GM18502 (cell line): ENCODE measurements at regions not wholly inside any gene's neighbourhood (a gene's known extent, or its start where the extent isn't known, plus 50 kb on each side); places are given as distances from the start of the nearest gene placed in this dataset.
"Not testable (repeated sequence)": the region's sequence is repeated elsewhere in the genome, so short reads cannot be mapped to it uniquely, and the experiment has no call there.

Experiments
- ATAC-seq: cut with Tn5 transposase; IDR thresholded peaks from one replicate; pipeline ENCODE4 v1.9.1; 2021; ENCODE audit warnings: mild to moderate bottlenecking; ENCODE audit not compliant: unreplicated experiment, poor library complexity

DNA sequence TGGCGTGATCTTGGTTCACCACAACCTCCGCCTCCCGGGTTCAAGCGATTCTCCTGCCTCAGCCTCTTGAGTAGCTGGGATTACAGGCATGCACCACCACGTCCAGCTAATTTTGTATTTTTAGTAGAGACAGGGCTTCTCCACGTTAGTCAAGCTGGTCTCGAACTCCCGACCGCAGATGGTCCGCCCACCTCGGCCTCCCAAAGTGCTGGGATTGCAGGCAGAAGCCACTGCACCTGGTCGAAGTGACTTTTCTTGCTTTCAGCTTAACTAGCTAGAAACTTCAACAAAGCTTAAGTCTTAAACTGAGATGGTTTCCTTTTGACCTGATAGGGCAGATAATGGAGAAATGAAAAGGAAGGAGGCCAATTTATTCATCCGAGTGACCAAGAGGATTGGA is 130.5 kb downstream of the FAM161A start:
- ATAC-seq: not testable (repeated sequence)

DNA sequence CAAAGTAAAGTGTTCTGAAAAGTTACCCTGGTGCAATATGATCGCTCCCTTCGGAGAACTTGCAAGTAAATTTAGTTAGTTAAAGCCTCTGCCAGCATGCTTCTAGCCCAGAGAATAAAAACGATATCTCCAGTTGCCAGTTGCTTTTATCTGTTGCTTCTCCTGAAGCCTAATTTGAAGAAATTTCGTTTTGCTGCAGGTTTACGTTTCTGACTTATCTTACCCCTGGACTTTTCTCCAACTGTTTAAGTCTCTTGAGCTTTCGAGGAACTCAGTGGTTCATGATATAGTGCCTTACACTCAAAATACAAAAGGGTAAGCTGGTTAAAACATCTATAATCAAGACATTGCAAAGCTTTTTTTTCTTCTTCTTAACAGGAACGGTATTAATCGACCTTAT is 131.1 kb downstream of the FAM161A start:
- no peak for ATAC-seq

DNA sequence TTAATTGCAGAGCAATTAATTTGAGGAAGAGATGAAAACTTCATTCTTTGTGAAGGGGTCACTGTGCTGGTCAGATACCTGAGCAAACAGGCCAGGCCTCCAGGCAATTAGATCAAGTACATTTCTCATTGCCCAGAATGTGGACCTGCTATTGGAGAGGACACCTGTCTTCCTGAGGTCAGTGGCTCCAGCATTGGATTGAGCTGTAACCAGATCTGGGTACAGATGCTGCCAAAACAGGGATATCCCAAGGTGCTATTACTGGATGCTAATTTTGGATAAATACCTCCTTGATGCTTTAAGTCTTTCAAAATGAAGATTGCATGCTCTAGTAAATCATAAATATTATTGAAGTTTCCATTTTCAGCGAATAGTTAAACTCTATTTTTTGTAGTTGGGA is 131.5 kb downstream of the FAM161A start:
- no peak for ATAC-seq

DNA sequence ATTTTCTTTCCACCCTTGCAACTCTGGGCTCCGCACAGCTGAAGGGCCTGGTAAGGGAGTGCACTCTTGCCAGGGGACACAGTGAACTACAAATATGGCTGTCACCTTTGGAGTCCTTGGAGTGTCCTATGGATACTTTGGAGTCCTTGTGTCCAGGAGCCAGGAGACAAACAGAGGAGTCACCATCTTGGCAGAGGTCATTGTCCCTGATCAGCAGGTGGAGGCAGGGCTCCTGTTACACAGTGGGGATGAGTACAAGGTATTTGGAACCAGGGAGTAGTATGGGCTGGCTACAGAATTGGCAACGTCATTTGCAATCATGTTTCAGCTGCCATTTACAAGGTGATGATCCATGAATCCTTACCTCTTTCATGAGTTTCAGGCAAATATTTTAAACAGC is 132.5 kb downstream of the FAM161A start:
- ATAC-seq: no peak

DNA sequence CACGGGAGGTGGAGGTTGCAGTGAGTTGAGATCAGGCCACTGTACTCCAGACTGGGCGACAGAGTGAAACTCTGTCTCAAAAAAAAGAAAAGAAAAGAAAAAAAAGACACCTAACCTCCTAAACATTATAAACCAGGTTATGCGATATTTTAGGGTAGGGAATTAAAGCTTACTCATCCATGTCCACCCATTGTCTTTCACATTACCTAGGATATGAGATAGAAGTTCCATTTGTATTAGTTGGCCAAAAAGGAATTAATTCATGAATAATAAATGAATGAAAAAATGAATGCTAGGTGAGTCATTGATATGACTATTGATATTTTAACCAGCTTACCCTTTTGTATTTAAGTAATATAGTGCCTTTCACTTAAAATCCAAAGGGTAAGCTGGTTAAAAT is 132.9 kb downstream of the FAM161A start:
- no peak for ATAC-seq

DNA sequence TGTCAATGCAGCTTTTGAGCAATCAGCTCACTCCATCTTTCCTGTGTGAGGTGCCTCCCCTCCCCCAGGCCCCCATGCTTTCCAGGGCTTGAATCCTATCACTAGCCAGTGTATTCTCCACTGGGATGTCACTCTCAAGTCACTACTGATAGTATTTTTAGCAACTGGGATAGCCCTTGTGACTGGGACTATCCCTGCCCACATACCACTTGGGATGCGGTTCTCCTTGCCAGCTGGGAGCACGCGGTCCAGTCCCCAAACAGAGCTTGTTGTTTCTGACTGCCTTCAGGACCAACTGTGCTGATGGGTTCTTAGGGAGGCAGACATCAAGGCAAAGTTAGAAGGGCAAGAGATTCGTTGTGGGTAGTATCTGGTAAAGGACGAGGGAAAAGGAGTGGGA is 134.9 kb downstream of the FAM161A start:
- no peak for ATAC-seq

DNA sequence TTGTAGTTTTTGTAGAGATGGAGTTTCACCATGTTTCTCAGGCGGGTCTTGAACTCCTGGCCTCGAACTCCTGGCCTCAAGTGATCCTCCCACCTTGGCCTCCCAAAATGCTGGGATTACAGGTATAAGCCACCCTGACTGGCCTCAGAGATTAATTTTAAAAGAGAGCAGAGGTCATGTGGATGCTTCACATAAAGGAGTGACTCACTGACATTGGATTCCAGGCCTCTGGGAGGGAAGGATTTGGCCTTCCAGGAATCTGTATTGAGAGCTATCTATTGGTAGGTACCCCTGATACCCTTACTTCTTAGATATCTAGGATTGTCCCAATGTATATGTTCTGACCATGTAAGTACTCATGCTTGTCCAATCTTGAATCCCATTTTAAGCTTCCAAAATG is 138.4 kb downstream of the FAM161A start:
- ATAC-seq: no peak

DNA sequence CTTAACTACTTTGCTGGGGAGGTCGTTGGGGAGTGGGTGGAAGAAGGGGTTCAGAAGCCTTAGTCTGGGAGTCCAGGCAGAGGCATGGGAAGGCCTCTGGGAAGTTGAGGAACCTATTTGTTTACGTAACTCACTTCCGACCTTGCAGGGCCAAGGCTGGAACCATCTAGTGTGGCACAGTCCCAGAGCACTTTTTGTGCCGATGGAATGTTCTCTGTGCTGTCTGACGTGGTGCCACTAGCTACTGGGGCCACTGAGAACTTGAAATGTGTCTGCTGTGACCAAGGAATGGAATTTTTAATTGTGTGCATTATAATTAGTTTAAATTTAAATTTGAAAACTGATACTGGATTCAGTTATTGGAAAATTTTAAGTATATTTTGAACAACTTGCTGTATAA is 139.7 kb downstream of the FAM161A start:
- ATAC-seq: no peak

DNA sequence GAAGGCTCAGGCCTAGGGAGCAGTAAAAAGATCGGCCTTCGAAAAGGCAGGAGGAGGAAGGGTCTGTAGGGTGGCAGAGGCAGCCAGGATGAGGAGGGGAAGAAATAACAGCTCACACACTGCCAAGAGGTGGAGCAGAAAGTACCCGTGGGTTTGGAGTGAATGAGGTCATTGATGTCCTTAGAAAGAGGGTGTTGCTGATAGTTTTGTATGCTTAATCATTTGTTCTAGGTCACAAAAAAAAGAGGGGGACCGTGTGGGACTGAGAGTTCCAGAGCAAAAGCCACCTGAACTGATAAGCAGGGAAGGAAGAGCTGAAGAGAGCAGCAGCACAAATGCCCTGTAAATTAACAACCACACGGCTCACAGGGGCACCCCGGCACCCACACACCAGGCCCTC is 140.4 kb downstream of the FAM161A start:
- no peak for ATAC-seq

DNA sequence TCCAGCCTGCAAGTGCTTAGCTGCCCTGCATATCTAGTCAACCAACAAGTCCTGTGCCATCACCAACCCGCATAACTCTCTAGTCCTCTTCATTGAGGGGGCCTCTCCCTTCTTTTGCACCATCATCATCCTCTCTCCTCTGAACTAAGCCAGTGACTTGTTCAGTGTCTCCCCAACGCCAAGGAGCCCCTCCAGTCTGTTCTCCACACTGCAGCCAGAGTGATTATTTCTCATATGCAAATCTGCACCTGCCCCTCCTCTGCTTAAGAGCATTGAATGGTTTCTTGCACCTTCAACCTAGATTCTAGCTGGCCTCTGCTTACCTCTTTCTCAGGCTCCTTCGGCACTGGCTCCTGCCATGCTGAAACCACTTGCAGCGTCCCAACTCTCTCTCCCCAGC is 141.8 kb downstream of the FAM161A start:
- ATAC-seq: no peak

DNA sequence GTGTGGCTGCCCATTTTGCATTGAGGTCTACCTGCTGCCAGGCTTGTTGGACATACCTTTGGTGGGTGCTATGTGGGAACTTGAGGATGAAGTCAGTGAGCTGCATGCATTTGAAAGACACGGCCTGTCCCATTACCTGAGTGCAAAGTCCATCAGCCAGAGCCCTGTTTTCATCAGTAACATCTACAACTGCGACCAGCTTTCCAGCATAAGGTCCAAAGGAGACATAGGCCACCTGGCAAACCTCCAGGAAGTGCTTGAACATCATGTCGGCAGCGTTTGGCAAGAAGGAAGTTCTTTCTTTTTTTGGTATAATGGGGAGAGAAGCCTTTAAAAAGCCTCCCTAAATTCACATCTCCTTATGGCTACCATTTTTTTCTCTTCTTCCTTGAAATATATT is 143.1 kb downstream of the FAM161A start:
- no peak for ATAC-seq

DNA sequence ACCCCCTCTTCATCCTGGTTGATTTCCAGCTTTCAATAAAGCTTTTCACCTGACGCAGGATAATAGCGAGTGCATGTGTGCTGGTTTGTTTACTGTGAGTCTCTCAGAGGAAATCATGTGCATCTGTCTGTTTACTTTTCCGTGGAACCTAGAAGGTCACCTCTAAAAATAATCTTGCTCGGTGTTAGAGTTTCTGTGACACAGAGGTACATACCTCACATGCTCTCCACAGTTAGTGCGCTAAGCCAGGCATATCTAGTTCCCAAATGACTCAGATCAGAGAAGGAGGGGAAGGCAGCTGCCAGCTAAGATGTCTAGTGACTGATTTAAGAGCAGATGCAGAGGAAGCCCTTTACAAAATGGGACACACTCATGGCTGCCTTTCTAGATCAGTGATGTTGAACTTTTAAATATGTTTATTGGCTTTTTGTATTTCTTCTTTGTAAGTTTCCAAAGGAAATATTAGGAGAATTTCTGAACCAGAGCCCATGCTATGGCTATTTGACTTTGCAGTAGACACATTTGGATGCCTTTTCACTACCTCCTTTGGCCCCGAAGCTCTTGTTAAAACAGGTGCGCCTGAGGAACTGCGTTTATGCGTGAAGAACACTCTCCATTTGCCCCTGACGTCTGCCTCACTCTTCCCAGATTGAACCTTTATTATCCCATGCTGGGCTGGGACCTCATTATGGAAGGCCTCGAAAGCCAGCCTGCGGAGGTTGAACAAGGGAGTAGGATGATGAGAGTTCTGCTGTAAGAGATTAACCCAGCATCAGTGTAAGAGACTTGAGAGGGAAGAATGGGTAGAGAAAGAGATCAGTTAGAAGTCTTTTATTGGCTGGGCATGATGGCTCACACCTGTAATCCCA is 145.6 kb downstream of the FAM161A start:
- ATAC-seq: peak; percentile 99

DNA sequence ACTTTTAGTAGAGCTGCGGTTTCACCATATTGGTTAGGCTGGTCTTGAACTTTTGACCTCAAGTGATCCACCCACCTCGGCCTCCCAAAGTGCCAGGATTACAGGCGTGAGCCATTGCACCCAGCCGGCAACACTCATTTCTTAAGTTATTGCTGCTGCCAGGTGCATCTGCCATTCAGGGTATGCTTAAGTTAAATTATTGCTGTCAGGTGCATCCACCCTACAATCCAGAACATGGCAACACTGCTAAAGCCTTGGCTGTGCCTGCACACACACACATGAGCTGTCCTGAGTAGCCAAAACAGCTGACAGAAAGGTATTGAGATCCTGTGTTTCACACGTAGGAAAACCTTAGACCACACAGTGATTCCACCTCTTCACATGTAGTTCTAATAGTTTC is 148.2 kb downstream of the FAM161A start:
- no peak for ATAC-seq

DNA sequence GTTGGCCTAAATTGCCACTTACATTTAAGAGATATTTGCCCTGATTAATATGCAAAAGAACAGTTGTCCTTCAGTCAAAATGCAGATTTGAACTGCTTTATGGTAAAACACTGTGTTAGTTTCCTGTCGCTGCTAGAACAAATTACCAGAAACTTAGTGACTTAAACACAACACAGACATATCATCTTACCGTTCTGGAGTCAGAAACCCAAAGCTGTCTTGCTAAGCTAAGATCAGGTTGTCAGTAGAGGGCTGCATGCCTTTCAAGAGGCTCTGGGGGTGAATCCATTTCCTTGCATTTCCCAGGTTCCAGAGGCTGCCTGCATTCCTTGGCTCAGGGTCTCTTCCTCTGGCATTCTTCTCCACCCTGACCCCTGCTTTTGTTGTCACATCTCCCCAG is 149.5 kb downstream of the FAM161A start:
- no peak for ATAC-seq

DNA sequence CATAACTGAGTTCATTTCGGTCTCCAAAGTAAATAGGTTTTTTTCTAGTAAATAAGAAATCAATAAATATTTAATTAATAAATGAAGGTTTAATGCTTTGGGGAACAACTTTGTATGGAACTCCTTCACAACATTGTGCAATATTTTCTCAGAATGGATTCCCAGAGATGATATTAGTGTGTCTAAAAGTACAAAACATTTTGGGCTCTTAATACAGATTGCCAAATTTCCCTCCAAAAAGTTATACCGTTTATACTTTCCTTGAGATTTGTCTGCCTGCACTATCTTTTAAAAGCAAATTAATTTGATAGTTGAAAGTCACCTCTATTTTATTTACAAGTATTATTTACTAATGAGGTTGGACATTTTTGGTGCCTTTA is 151.8 kb downstream of the FAM161A start:
- ATAC-seq: no peak

DNA sequence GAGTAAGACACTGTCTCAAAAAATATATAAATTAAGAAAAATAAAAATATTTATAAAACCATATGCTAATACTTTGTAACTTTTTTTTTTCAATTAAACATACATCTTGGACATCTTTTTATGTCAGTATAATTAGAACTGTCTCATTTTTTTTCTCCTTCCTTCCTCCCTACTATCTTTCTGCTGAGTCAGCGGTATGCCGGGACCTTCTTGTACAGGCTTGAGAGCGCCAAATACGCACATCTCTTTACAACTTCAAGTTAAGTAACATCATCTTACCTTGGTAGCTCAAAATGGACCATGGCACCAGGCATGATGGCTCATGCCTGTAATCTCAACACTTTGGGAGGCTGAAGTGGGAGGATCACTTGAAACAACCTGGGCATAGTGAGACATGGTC is 153.4 kb downstream of the FAM161A start:
- no peak for ATAC-seq

DNA sequence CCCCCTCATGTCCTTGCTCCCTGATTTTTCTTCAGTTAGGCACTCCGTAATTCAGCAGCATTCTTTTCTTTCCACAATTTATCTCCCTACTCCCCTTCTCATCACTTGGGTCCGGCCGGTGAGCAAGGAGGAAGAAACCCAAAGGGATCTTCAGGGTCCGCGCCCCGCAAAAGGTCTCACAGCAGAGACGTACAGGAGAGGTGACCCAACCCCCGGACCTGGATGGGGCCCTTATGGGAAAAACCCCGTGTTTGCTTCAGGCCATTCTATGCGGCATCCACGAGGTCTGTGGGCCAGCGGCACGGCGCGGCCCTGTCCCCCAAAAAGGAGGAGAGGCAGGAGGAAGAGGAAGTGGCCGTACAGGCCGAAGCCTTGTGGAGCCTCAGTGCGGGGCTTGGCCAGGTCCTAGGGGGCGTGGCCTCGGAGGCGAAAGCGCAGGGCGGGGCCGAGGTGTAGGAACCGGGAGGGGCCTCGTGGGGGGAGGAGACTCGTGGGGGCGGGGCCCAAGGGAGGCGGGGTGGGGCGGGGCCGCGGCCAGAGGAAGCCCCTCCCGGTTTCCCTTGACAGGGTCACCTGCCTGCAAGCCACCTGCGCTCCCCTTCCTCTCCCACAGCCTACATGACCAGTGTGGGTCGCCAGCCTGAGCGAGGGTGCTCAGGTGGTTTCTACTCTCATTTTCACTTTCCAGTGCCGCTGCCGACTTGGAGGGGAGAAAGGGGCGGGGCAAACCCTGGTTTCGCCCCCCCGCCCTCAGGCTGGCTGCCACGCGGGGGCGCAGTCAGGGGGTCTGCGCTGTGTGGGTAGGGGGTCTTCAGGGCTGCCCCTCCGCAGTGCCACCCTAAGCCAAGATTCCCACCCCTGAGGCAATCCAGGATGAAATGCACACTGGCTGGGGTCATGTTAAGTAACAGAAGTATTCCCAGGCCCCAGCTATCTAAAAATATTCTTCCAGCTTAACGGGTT is 156.4 kb upstream of the XPO1 start:
- peak; percentile 92 for ATAC-seq

DNA sequence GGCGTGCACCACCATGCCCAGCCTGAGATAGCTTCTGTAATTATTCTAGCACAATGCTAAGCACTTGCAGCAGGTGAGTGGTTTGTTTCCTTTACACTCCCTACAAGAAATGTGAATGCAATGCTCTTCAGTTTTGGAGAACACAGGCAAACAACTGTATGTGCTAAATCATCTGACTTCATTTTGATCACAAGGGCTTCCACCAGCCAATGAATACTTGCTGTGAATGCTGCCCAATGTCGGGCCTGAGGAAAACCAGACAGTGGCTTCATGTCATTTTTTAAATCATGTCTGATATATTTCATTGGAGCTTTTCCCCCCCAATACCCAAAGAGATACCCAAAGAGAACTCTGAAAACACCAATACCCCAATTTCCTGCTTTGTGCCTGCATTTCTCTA is 155.6 kb upstream of the XPO1 start:
- no peak for ATAC-seq

DNA sequence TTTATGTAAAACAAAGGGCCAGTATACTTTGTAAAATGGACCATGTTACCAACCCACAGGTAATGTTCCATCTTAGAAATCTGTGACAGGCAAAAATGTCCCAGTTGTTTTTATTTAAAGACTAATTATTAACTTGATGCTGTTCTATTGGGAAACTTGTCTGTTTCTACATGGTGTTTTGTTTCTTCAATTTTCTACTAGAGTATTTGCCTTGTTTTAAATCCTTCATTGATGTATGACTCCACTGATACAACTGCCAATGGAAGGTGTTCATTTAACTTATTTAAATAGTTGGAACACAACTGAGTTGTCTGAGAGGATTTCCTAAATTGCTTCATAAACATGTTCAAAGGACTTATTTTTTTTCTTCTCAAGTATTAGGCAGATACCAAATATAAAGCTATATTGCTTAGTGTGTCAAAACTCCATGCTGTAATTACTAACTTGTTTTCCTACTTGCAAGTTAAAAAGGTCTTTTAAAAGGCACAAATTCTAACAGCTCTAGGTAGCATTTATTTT is 152.0 kb upstream of the XPO1 start:
- ATAC-seq: no peak

DNA sequence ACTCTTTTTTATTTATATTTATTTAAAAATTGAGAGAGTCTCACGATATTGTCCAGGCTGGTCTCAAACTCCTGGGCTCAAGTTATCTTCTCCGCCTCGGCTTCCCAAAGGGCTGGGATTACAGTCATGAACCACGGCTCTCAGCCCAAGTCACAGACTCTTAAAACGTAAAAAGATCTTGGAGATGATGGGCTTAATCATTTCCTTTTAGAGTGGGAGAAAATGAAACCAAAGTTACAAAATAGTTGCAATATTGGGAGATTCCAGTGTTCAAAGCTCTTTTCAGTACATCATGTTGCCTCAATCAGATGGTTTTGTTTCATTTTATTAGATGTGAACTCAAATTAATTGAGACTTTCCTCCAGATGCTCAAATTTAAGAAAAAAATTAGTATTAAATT is 151.4 kb upstream of the XPO1 start:
- ATAC-seq: no peak
